Ovary (tissue), 7 donors: ENCODE measurements at regions not wholly inside any gene's neighbourhood (a gene's known extent, or its start where the extent isn't known, plus 50 kb on each side); places are given as distances from the start of the nearest gene placed in this dataset.

ENCODE experiments used
- DNase-seq, 5 donors: peaks; one replicate each; pipeline ENCODE4 v3.0.0-alpha.2; 2019 to 2020
- H3K27ac ChIP-seq, 2 donors: fragments of 200-600 bp; one replicate each; pipeline versions ENCODE4 v1.5.1 to v1.8.0; 2019 to 2022
- H3K27me3 ChIP-seq: fragments of 200-600 bp; one replicate; pipeline ENCODE4 v1.8.0; 2022
- H3K36me3 ChIP-seq: fragments of 200-600 bp; sonication (generic); one replicate; pipeline ENCODE4 v1.5.1; 2019
- H3K4me1 ChIP-seq: one replicate; pipeline ENCODE4 v1.8.1; 2013; ENCODE audit warnings: mild to moderate bottlenecking, moderate library complexity; ENCODE audit not compliant: insufficient read depth
- H3K4me3 ChIP-seq: fragments of 200-600 bp; sonication (generic); one replicate; pipeline ENCODE4 v1.5.1; 2017
- H3K9me3 ChIP-seq, 2 donors: fragments of 200-600 bp in 1 of 2; sonication (generic) in 1 of 2; one replicate each; pipeline versions ENCODE4 v1.5.1 to v1.8.1; 2013 to 2019; ENCODE audit warnings: mild to moderate bottlenecking in 1 of 2, moderate library complexity in 1 of 2
- CTCF ChIP-seq, 3 donors: fragments of 450-650 bp in 2 of 3; fragments of 200-600 bp in 1 of 3; IDR thresholded peaks; one replicate each; pipeline versions ENCODE4 v1.5.1 to v1.8.0; 2016 to 2022; ENCODE audit warnings: antibody characterized with exemption in 3 of 3, mild to moderate bottlenecking in 1 of 3
- EP300 ChIP-seq: sonication (generic); formaldehyde crosslinking; IDR thresholded peaks from one replicate; pipeline ENCODE4 v1.6.1; 2017; ENCODE audit warnings: antibody characterized with exemption
- POLR2A ChIP-seq: fragments of 450-650 bp; IDR thresholded peaks from one replicate; pipeline ENCODE4 v1.6.1; 2017; ENCODE audit warnings: antibody characterized with exemption, mild to moderate bottlenecking, moderate library complexity
- WGBS, 3 donors: extraction: QIAGEN DNeasy Blood & Tissue Kit in 1 of 3; methylation state at CpG; one replicate each; pipeline versions ENCODE4 v1.1.5 to v1.1.7; 2013 to 2017; 5-methylcytosine and 5-hydroxymethylcytosine counted together
- intact Hi-C, 4 donors: fragments of 100-400 bp; cut with DNase I; formaldehyde crosslinking; loops; one replicate each; pipeline versions ENCODE4 v1.11.0 to v1.15.1; 2022 to 2023
- donor health status: DM: no; HTN: no; CAD: no; lungs with moderate emphysema.
- donor health status: DM: no; HTN: no; CAD: no.
- donor health status: Bipolar disorder and iron deficiency.
- donor health status: DM: no; HTN: no; CAD: no.
- donor health status: DM: yes; HTN: yes; CAD: no.

DNA sequence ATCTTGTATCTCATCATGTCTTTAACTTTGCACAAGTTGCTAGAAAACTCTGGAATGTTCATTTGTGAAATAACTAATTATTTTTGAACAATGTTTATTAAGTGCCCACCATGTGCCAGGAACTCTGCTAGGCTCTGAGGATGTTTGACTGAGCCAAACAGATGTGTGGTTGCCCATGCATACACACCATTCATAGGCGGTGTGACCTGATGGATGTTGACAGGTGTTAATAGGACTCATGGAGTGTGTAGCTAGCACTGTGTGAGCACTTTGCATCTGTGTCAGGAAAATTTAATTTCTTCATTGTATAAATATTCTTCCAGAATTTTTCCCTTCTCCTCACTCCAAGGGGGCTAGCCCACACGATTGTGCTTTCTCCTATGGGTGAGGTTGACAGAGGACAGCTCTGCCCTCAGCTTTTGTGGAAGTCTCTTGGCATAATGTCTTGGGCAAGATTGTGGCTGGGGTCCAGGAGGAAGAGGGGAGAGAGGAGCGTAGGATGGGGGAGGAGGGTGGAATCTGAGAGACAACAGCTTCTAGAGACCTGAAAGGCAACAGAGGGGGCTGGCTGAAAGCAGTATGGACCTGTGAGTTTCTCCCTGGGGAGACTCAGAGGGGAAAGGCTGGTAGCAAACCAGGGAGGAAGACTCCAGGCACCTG lies 214.6 kb upstream of the CXCR4 start:
- Histone ChIP-seq H3K27me3 (no peaks in the 10 kb centered on the region), H3K9me3 (no peaks in the 10 kb centered on the region), H3K36me3 (no peaks in the 10 kb centered on the region), H3K4me1 (no peaks in the 10 kb centered on the region), H3K4me3 (no peak overlapping the region), H3K27ac (no peak overlapping the region)
- 76 to 80% (median 78%) methylated on average over 3 of the region's 3 CpGs for WGBS, 3 donors
- intact Hi-C loops = no loop called here
- TF ChIP-seq POLR2A (no peak), CTCF (IDR thresholded peaks at IDR 0.05) (no peak), EP300 (no peak)
- no peak for DNase-seq

- 84 to 92% (median 91%) methylated on average over 5 of the region's 5 CpGs for WGBS, 3 donors
- H3K27ac ChIP-seq = no peak overlapping the region
- no peaks in the 10 kb centered on the region for H3K4me1 ChIP-seq
- intact Hi-C loops = no loop called here
- H3K36me3 ChIP-seq = no peaks in the 10 kb centered on the region
- H3K27me3 ChIP-seq = no peaks in the 10 kb centered on the region
- H3K9me3 ChIP-seq = no peaks in the 10 kb centered on the region
- no peak for DNase-seq
- TF ChIP-seq CTCF (IDR thresholded peaks at IDR 0.05) (no peak), POLR2A (no peak)
- no peak overlapping the region for H3K4me3 ChIP-seq
Measured at GRCh38 chr2:136331226-136331625, 213.3 kb upstream of the CXCR4 start.

DNA sequence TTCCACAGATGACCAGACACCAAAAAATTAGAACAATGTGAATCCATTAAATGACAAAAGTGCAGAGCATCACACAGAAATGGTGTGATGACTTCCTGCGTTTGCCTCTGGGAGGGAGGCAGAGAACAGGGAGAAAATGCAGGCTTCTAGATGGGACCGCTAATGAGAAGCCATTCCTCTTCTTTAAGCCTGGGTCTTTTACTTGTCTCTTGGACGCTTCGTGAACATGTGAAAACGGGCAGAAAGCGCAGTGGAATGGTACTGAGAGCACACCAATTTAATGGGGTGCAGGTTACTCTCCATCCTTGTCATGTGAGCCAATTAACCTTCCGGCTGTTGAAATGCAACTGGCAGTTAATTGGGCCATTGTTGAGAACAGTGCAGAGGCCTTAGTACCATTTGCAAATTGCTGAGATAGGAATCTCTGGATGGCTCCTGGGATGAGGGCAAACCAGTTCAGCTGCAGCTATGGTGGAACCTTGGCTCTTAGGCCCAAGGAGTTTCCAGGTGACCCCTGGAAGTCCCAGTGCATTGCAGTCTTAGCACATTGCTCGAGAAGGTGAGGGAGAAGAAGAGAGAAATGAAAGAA lies 210.4 kb upstream of the CXCR4 start:
- H3K9me3 ChIP-seq = no peaks in the 10 kb centered on the region
- no peak overlapping the region for H3K27ac ChIP-seq
- DNase-seq = no peak
- intact Hi-C loops = no loop called here
- no peaks in the 10 kb centered on the region for H3K4me1 ChIP-seq
- H3K36me3 ChIP-seq = no peaks in the 10 kb centered on the region
- WGBS, 3 donors = 48 to 69% (median 54%) methylated on average over 8 of the region's 8 CpGs
- H3K4me3 ChIP-seq = no peak overlapping the region
- H3K27me3 ChIP-seq = no peaks in the 10 kb centered on the region
- TF ChIP-seq POLR2A (no peak), EP300 (no peak), CTCF (IDR thresholded peaks at IDR 0.05) (no peak)

- intact Hi-C loops = no loop called here
- TF ChIP-seq CTCF (IDR thresholded peaks at IDR 0.05) (no peak), POLR2A (no peak), EP300 (no peak)
- no peaks in the 10 kb centered on the region for H3K36me3 ChIP-seq
- no peak overlapping the region for H3K27ac ChIP-seq
- H3K27me3 ChIP-seq = no peaks in the 10 kb centered on the region
- H3K4me1 ChIP-seq = no peaks in the 10 kb centered on the region
- H3K9me3 ChIP-seq = no peaks in the 10 kb centered on the region
- DNase-seq = no peak
- WGBS, 3 donors = 62 to 67% (median 66%) methylated on average over 12 of the region's 12 CpGs
- no peak overlapping the region for H3K4me3 ChIP-seq
Measured at GRCh38 chr2:136327162-136327852, 209.4 kb upstream of the CXCR4 start.
